NCI-H524 treated with DMSO at 0.1 percent for 48 hours (cell line): ENCODE measurements at regions not wholly inside any gene's neighbourhood (a gene's known extent, or its start where the extent isn't known, plus 50 kb on each side); places are given as distances from the start of the nearest gene placed in this dataset.

Source experiments
- DNase-seq: peaks from one replicate; lab custom pipeline; 2025; lab: John Stamatoyannopoulos, UW

DNA sequence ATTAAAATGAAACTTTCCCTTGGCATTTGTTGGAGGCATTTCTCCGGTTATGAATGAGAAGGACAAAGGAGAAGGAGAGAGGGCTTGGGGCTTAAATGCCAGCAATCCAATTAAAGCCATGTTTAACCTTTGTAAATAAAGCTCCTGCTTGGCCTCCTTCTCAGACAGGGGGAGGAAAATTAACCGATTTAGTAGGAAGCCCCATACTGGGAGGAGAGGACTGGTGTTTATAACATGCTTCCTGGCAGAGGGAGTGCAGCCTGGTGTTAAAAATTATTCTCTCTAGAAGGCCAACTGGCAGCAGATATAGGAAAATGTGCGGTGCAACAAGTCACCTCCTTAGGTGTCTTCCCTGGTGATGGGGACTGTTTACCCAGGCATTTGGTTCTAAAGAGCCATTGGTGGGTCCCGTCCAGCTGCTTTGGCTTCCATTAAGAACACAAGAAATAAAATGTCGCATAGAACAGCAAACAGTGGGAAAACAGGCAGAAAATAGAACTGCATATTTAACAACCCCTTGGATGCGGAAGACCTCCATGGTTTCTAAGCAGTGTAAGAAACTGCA lies 846.5 kb downstream of the TYW1 start:
- no peak for DNase-seq

- DNase-seq = no peak
These were observed 847.0 kb downstream of the TYW1 start for GRCh38 chr7:67843615-67844014.

DNA sequence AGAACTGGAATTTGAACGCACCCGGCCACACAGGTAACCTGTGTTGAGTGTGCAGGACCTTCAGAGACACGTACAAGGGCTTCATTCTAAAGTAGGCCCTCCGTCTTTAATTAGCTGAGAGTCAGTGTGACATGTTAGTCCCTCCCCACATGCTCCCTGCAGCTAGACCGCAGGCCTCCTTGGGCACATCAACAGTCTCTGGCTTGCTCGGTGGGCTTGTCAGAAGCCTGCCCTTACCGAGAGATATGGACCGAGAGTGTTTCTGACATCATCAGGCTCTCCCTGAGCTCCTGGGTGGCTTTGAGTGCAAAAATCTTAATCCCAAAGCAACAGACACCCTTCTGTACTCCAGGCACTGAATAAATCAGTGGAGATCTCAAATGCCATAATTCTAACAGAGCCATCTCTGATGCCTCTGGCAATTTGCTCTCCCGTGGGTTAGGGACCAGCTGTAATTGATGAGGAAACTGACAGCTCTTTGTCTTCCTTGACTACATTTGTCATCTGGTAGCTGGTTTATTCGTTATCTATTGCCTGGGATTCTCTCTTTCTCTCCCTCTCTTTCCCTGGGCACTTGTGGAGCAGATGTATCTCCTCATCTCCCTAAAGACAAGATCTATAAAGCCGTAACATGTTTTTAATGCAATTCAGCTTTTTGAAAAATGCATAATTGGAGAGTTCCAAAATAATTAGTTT lies 850.6 kb downstream of the TYW1 start:
- DNase-seq = no peak

DNA sequence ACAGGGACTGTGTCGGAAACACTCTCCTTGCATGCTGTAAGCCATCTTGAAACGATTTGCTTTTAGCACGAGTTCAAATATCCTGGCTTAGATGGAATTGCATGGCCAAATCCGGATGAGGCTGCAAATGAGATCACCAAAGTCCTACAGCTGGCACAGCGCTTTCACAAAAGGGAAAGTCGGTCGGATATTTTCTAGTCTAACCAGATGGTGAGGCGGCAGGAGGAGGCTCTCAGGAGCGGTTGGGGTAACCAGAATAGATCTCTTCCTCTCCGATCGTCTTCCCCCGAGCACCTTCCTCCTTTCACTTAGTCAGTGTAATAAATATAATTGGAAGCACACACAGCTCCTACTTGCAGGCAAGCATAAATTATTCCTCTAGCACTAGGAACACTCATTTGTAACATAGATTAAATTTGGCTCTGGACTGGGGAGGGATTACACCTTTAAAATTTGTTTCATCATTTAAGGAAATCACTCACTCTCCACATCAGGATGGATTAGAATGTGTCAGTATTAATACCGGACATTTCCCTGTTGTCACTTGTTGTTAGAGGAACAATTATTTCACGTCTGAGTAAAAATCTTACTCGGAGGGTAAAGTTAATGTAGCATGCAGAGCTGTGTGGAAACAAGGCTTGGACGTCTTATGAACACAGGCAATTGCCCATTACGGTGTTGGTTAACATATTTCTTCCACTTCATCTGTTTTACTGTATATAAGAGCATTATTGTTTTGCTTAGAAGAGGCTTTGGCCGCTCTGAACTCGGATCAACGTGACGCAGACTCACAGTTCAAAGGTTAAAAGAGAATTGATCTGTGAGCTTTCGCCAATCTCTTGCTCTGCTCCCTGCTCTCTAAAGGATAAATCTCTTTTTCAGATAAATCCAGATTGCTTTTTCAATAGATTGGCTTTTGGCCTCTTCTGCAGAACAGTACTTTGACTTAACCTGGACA lies 857.9 kb downstream of the TYW1 start:
- DNase-seq = peak; percentile 37

DNA sequence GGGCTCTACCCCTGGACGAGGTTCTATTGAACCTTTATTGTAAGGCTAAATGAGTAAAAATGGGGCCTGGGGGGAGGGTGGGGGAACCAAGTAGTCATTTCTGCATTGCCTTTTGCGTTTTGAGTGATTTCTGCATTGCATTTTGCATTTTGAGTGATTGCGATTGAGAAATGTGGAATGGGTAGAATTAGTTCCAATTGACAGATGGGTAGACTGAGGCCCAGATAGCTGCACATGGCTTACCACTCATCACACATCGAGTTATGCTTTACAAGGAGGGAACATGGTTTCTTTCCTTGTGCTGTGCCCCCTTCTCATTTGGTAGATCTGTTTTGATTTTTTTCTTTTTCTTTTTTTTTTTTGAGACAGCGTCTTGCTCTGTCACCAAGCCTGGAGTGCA lies 858.7 kb downstream of the TYW1 start:
- DNase-seq = no peak

- no peak for DNase-seq
These were observed 859.4 kb downstream of the TYW1 start for GRCh38 chr7:67856046-67856445.

GRCh38 chr7:67857698-67858097 lies 861.1 kb downstream of the TYW1 start:
- no peak for DNase-seq

DNA sequence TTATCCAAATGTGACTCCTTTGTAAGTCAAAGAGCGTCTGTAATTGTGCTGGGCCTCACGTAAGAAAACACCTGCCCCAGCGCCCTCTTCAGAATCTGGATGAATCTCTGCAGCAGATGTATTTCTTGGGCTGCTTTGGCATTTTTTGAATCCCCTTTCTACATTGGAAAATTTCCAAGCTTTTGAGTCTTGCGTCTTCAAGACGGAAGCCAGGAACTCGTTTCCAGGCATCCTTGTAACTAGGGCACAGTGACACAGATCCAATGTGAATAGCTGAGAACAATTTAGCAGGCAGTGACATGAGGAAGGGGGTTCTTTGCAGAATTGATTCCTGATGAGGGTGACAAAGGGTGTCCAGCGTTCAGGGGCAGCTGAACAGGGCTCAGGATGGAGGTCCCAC lies 862.3 kb downstream of the TYW1 start:
- no peak for DNase-seq

GRCh38 chr7:67863911-67864310 lies 867.3 kb downstream of the TYW1 start:
- DNase-seq = no peak

GRCh38 chr7:67866054-67866453 lies 869.4 kb downstream of the TYW1 start:
- DNase-seq = no peak

- DNase-seq = no peak
These were observed 870.2 kb downstream of the TYW1 start for GRCh38 chr7:67866812-67867211.

DNA sequence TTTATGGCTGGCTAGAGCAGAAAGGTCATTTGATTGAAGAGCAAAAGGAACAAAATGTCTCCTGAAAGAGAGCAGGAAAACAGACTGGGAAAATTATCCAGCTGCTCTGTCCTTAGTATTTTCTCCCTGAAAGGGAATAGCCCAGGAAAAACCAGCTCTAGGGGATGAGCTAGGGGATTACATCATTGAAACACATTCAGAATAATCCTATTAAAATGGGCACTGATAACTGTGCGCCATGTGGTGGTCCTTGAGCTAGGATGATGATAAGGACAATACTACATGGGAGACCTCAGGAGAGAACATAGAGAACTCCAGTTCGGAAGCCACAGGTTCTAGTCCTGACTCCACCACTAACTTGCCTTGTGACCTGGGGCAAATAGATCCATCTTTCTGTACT lies 873.8 kb downstream of the TYW1 start:
- peak; percentile 63 for DNase-seq

DNA sequence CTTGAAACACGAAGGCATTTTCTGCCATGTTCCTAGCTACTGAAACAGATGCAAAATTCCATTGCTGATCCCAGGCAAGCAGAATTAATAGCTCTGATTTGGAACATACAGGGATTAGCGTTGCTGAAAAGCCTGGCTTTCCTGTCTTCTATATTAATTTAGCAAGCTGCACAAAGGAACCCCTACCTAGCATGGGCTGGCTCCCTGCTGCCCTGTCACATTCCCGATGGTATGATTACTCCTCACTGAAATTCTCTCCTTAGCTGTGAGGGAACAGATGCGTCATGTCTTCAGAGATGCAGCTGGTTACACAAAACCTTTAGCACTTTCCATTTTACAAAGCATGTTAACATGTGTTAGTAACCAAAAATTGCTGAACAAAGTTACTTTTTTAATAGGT lies 878.9 kb downstream of the TYW1 start:
- no peak for DNase-seq

DNA sequence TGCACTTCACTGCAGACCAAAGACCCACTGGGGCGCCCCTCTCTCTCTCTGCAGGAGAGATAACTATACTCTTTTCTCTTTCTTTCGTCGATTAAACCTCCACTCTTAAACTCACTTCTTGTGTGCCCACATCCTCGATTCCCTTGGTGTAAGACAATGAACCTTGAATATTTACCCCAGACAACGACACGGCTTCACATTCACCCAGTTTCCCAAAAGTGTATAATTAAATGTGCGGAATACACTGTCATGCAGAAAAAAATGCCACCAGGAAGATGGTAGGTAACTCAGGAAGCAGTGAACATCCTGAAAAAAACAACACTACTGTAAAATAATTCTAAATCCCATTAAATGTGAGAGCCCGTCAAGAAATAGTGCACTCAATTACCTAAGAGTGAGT lies 882.2 kb downstream of the TYW1 start:
- DNase-seq = no peak

GRCh38 chr7:67882843-67883242 lies 886.2 kb downstream of the TYW1 start:
- no peak for DNase-seq

- DNase-seq = no peak
These were observed 893.7 kb downstream of the TYW1 start for GRCh38 chr7:67890316-67890715.

GRCh38 chr7:67894746-67895145 lies 898.1 kb downstream of the TYW1 start:
- DNase-seq = no peak

- no peak for DNase-seq
These were observed 900.1 kb downstream of the TYW1 start for GRCh38 chr7:67896721-67897120.

GRCh38 chr7:67900456-67900855 lies 903.8 kb downstream of the TYW1 start:
- no peak for DNase-seq

DNA sequence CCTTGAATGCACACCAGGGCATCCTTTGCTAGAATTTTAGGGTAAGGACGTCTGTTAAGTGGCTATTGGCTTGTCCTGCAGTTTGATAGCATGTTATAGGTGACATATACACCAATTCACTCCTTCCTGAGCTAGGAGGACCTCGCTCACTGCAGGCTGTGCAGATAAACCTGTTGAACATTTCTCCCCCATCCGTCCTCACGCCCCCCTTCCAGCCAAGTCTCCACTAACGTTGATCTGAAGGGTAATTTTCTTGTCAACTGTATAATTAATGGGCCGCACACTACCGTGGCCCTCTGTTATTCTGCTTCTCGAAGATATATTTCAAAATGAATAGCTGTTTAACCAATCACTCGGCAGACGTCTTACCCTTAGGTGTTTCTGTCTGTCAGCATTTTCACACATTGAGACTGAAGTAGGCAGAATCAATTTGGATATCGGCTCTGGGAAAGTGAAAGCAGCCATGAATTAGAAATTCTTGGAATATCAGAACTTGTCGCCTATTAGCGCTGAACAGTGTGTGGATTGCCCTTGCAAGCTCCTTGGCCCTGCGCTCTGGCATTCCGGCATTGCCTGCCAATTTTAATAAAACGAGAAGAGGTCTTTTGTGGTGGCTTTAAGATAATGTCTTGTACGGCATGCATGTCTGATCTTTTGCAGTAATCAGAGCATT lies 905.3 kb downstream of the TYW1 start:
- DNase-seq = no peak

- no peak for DNase-seq
These were observed 911.2 kb downstream of the TYW1 start for GRCh38 chr7:67907792-67908191.

- DNase-seq = no peak
These were observed 915.8 kb downstream of the TYW1 start for GRCh38 chr7:67912437-67912836.
